Mesenchymal stem cell (in vitro differentiated cells and primary cell): ENCODE measurements at regions not wholly inside any gene's neighbourhood (a gene's known extent, or its start where the extent isn't known, plus 50 kb on each side); places are given as distances from the start of the nearest gene placed in this dataset.

Source experiments
- DNase-seq: peaks from one replicate; pipeline ENCODE4 v3.0.0-alpha.2; 2013
- H2AFZ ChIP-seq: one replicate; pipeline ENCODE4 v1.6.1; 2013; ENCODE audit warnings: low read depth, mild to moderate bottlenecking, control low read depth, inconsistent platforms, low read length, moderate library complexity
- H2AK5ac ChIP-seq: 2 replicates; pipeline ENCODE4 v1.6.1; 2013; ENCODE audit warnings: low read length, moderate library complexity, mild to moderate bottlenecking, inconsistent platforms; ENCODE audit not compliant: severe bottlenecking
- H2BK120ac ChIP-seq: one replicate; pipeline ENCODE4 v1.6.1; 2013; ENCODE audit warnings: low read depth, mild to moderate bottlenecking, inconsistent platforms, low read length, moderate library complexity
- H2BK12ac ChIP-seq, 2 experiments: one replicate each; pipeline ENCODE4 v1.6.1; 2013; ENCODE audit warnings: inconsistent platforms in 2 of 2, low read length in 2 of 2, mild to moderate bottlenecking in 2 of 2, moderate library complexity in 2 of 2, control low read depth in 1 of 2
- H2BK15ac ChIP-seq: one replicate; pipeline ENCODE4 v1.6.1; 2013; ENCODE audit warnings: mild to moderate bottlenecking, low read depth, inconsistent platforms; ENCODE audit not compliant: poor library complexity, severe bottlenecking
- H2BK5ac ChIP-seq: 2 replicates; pipeline ENCODE4 v1.6.1; 2013; ENCODE audit warnings: low read depth, mild to moderate bottlenecking, low read length, control low read depth, inconsistent platforms; ENCODE audit not compliant: poor library complexity, severe bottlenecking
- H3K14ac ChIP-seq, 2 experiments: one replicate each; pipeline ENCODE4 v1.6.1; 2013; ENCODE audit warnings: inconsistent platforms in 2 of 2, low read length in 2 of 2, control low read depth in 1 of 2, mild to moderate bottlenecking in 1 of 2, moderate library complexity in 1 of 2
- H3K18ac ChIP-seq, 2 experiments: one replicate each; pipeline ENCODE4 v1.6.1; 2013; ENCODE audit warnings: inconsistent platforms in 2 of 2, low read length in 2 of 2, control low read depth in 1 of 2, low read depth in 1 of 2, mild to moderate bottlenecking in 1 of 2
- H3K23ac ChIP-seq, 2 experiments: one replicate each; pipeline ENCODE4 v1.6.1; 2013; ENCODE audit warnings: inconsistent platforms in 2 of 2, low read length in 2 of 2, mild to moderate bottlenecking in 2 of 2, moderate library complexity in 2 of 2, control low read depth in 1 of 2
- H3K27ac ChIP-seq: 2 replicates; pipeline ENCODE4 v1.5.1; 2013; ENCODE audit warnings: mild to moderate bottlenecking, moderate library complexity, low read length, control low read depth, inconsistent platforms; ENCODE audit not compliant: poor library complexity, severe bottlenecking
- H3K27me3 ChIP-seq, 2 experiments: 2 replicates each; pipeline versions ENCODE4 v1.6.1 to v1.7.0; 2013; ENCODE audit warnings: low read length in 2 of 2, mild to moderate bottlenecking in 2 of 2, moderate library complexity in 2 of 2, control low read depth in 1 of 2, inconsistent platforms in 1 of 2; ENCODE audit not compliant: control insufficient read depth in 1 of 2, insufficient read depth in 1 of 2
- H3K36me3 ChIP-seq, 2 experiments: 2 replicates each; pipeline versions ENCODE4 v1.6.1 to v1.7.0; 2013; ENCODE audit warnings: low read length in 2 of 2, control low read depth in 1 of 2, inconsistent platforms in 1 of 2, low read depth in 1 of 2, mild to moderate bottlenecking in 1 of 2; ENCODE audit not compliant: insufficient read depth in 2 of 2, control insufficient read depth in 1 of 2
- H3K4ac ChIP-seq, 2 experiments: one replicate each; pipeline ENCODE4 v1.6.1; 2013; ENCODE audit warnings: inconsistent platforms in 2 of 2, low read length in 2 of 2, mild to moderate bottlenecking in 2 of 2, moderate library complexity in 2 of 2, control low read depth in 1 of 2, low read depth in 1 of 2
- H3K4me1 ChIP-seq: 2 replicates; pipeline ENCODE4 v1.6.1; 2013; ENCODE audit warnings: low read depth, low read length, control low read depth; ENCODE audit not compliant: control insufficient read depth, insufficient read depth
- H3K4me2 ChIP-seq: 2 replicates; pipeline ENCODE4 v1.6.1; 2013; ENCODE audit warnings: low read length, mild to moderate bottlenecking, inconsistent platforms; ENCODE audit not compliant: poor library complexity, severe bottlenecking
- H3K4me3 ChIP-seq, 2 experiments: 2 replicates each; pipeline versions ENCODE4 v1.5.1 to v1.7.0; 2013; ENCODE audit warnings: low read length in 2 of 2, mild to moderate bottlenecking in 2 of 2, control low read depth in 1 of 2, low read depth in 1 of 2; ENCODE audit not compliant: insufficient read depth in 1 of 2
- H3K79me1 ChIP-seq: replicated peaks from 2 replicates; pipeline ENCODE4 v1.6.1; 2013; ENCODE audit warnings: mild to moderate bottlenecking, control low read depth, low read length, inconsistent platforms; ENCODE audit not compliant: poor library complexity, severe bottlenecking
- H3K9ac ChIP-seq: 2 replicates; pipeline ENCODE4 v1.7.0; 2013; ENCODE audit warnings: mild to moderate bottlenecking, low read length, moderate library complexity
- H3K9me3 ChIP-seq: 2 replicates; pipeline ENCODE4 v1.7.0; 2013; ENCODE audit warnings: mild to moderate bottlenecking, low read length; ENCODE audit not compliant: control insufficient read depth
- H4K8ac ChIP-seq: one replicate; pipeline ENCODE4 v1.6.1; 2013; ENCODE audit warnings: inconsistent platforms, mild to moderate bottlenecking, low read length, moderate library complexity
- H4K91ac ChIP-seq: one replicate; pipeline ENCODE4 v1.6.1; 2013; ENCODE audit warnings: mild to moderate bottlenecking, low read length, inconsistent platforms
- WGBS: methylation state at CpG from one replicate; pipeline ENCODE4 v1.1.7; 2013; ENCODE audit warnings: mixed read lengths; 5-methylcytosine and 5-hydroxymethylcytosine counted together

DNA sequence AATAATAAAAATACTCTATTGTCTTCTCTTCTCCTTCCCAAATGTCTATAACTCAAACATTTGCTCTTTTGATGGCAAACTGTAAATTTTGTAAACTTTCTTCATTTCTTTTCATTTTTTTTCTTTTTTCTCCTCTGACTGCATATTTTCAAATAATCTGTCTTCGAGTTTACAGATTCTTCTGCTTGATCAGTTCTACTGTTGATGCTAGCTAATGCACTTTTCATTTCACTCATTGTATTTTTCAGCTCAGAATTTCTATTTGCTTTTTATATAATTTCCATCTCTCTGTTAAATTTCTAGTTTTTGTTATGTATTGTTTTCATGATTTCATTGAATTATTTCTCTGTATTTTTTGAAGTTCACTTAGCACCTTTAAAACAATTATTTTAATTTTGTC is 646.8 kb upstream of the INTU start:
- 96% methylated on average over 1 of the region's 1 CpG for WGBS

GRCh38 chr4:126986828-126987227 is 645.9 kb upstream of the INTU start:
- Histone ChIP-seq H3K18ac (no peak overlapping the region), H2BK15ac (no peak overlapping the region), H4K8ac (no peak overlapping the region), H2AK5ac (no peak overlapping the region), H3K4me2 (no peak overlapping the region), H2BK12ac (no peak overlapping the region), H3K14ac (no peak overlapping the region), H3K36me3 (no peaks in the 10 kb centered on the region), H2BK120ac (no peak overlapping the region), H3K9me3 (peaks cover 11% of the 10 kb centered on the region), H3K4ac (no peak overlapping the region), H2AFZ (no peak overlapping the region), H3K23ac (no peak overlapping the region), H3K4me3 (no peak overlapping the region), H4K91ac (no peak overlapping the region), H3K4me1 (no peaks in the 10 kb centered on the region), H3K79me1 (no peaks in the 10 kb centered on the region), H3K27me3 (no peaks in the 10 kb centered on the region), H3K27ac (peak overlapping the region; percentile 47), H3K9ac (no peak overlapping the region), H2BK5ac (no peak overlapping the region)
- peak; percentile 44 for DNase-seq

More for the DNA sequence above, 646.8 kb upstream of the INTU start:
- no peaks in the 10 kb centered on the region for H3K4me1 ChIP-seq
- no peaks in the 10 kb centered on the region for H3K27me3 ChIP-seq
- no peak overlapping the region for H3K18ac ChIP-seq
- no peak overlapping the region for H2BK12ac ChIP-seq
- H3K9ac ChIP-seq, result no peak overlapping the region
- no peaks in the 10 kb centered on the region for H3K36me3 ChIP-seq
- DNase-seq, result no peak
- H3K4me3 ChIP-seq, result no peak overlapping the region
- H3K9me3 ChIP-seq, result peaks cover 11% of the 10 kb centered on the region
- H3K4ac ChIP-seq, result no peak overlapping the region
- no peaks in the 10 kb centered on the region for H3K79me1 ChIP-seq
- H4K91ac ChIP-seq, result no peak overlapping the region
- H2BK5ac ChIP-seq, result no peak overlapping the region
- H3K14ac ChIP-seq, result no peak overlapping the region
- no peak overlapping the region for H3K4me2 ChIP-seq
- no peak overlapping the region for H3K23ac ChIP-seq
- no peak overlapping the region for H3K27ac ChIP-seq
- no peak overlapping the region for H2AK5ac ChIP-seq
- H2AFZ ChIP-seq, result no peak overlapping the region
- no peak overlapping the region for H2BK120ac ChIP-seq
- H2BK15ac ChIP-seq, result no peak overlapping the region
- H4K8ac ChIP-seq, result no peak overlapping the region

DNA sequence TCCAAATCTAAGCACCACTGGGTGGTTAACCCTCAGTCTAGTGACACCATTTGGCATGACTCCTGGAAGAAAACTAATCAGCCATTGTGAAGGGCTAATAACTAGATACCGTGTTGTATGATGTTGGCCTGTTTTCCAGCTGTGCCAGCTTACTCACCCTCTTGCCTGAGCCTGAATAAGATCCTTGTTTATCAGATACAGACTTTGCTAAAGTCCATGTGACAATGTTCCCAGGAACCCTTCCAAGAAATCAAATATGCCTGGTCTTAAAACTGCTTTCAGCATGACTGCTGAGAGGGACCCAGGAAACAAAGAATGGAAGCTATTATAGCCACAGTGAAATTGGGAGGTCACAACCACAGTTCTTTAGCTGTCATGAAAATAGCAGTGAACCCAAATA is 640.8 kb upstream of the INTU start:
- 96% methylated on average over 1 of the region's 1 CpG for WGBS
- Histone ChIP-seq H2AK5ac (no peak overlapping the region), H3K23ac (no peak overlapping the region), H2AFZ (no peak overlapping the region), H3K4me3 (no peak overlapping the region), H2BK12ac (no peak overlapping the region), H3K14ac (no peak overlapping the region), H3K4me2 (no peak overlapping the region), H3K27ac (no peak overlapping the region), H3K18ac (no peak overlapping the region), H3K4ac (no peak overlapping the region), H3K27me3 (no peaks in the 10 kb centered on the region), H3K36me3 (no peaks in the 10 kb centered on the region), H3K9me3 (no peaks in the 10 kb centered on the region), H4K91ac (no peak overlapping the region), H2BK120ac (no peak overlapping the region), H3K79me1 (no peaks in the 10 kb centered on the region), H4K8ac (no peak overlapping the region), H3K9ac (no peak overlapping the region), H2BK15ac (no peak overlapping the region), H3K4me1 (no peaks in the 10 kb centered on the region), H2BK5ac (no peak overlapping the region)
- DNase-seq, result no peak

DNA sequence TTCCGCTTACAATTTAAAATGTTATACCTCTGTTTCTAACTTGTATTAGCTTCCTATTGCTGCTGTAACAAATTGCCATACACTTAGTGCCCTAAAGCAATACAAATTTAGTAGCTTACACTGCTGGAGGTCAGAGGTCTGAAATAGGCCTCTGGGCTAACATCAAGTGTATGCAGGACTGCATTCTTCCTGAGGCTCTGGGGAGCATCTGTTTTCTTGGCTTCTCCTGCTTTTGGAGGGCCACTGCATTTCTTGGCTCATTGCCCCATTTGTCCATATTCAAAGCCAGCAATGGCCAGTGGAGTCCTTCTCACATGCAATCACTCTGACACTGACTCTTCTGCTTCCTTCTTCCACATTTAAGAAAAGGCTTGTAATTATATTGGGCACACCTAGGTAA is 639.8 kb upstream of the INTU start:
- Histone ChIP-seq H3K27me3 (no peaks in the 10 kb centered on the region), H3K4me1 (no peaks in the 10 kb centered on the region), H2AFZ (no peak overlapping the region), H2BK5ac (no peak overlapping the region), H3K9me3 (no peaks in the 10 kb centered on the region), H3K18ac (no peak overlapping the region), H3K14ac (no peak overlapping the region), H4K91ac (no peak overlapping the region), H2BK120ac (no peak overlapping the region), H3K79me1 (no peaks in the 10 kb centered on the region), H3K4me2 (no peak overlapping the region), H3K36me3 (no peaks in the 10 kb centered on the region), H4K8ac (no peak overlapping the region), H3K9ac (no peak overlapping the region), H3K23ac (no peak overlapping the region), H3K27ac (no peak overlapping the region), H2BK12ac (no peak overlapping the region), H2BK15ac (no peak overlapping the region), H2AK5ac (no peak overlapping the region), H3K4ac (no peak overlapping the region), H3K4me3 (no peak overlapping the region)
- 67% methylated on average over 1 of the region's 1 CpG for WGBS
- DNase-seq, result no peak
